HepG2 (cell line): ENCODE measurements at regions not wholly inside any gene's neighbourhood (a gene's known extent, or its start where the extent isn't known, plus 50 kb on each side); places are given as distances from the start of the nearest gene placed in this dataset.

Source experiments
- ATAC-seq: fragments of 200-7000 bp; cut with Tn5 transposase; 3 replicates; pipeline ENCODE4 v1.9.1; 2020; ENCODE audit warnings: mild to moderate bottlenecking, moderate library complexity
- BruUV-seq: library from RNA; stranded (reverse); fragments of 400-500 nt; replicated peaks from 2 replicates; lab custom pipeline; 2021; lab: Mats Ljungman, UMichigan
- CTCF ChIA-PET: fragments of 300-600 bp; formaldehyde crosslinking; extraction: SDS; loops from one replicate; lab custom pipeline; 2021; ENCODE audit warnings: low total read pairs, inconsistent platforms, low intra/inter-chr PET ratio; lab: Yijun Ruan, JAX
- POLR2A ChIA-PET: fragments of 350-600 bp; sonication (Branson Sonifier 250); formaldehyde crosslinking; loops from one replicate; lab custom pipeline; 2020; ENCODE audit warnings: antibody characterized with exemption, inconsistent platforms; lab: Yijun Ruan, JAX
- DNase-seq: peaks from one replicate; pipeline ENCODE4 v3.0.0-alpha.2; 2015; ENCODE audit warnings: low spot score
- FAIRE-seq: peaks from 3 replicates; lab custom pipeline; 2011; peaks lifted over from hg19 to GRCh38; lab: Jason Lieb, UNC
- H2AFZ ChIP-seq: one replicate; pipeline ENCODE4 v1.6.1; 2011; ENCODE audit warnings: low read length, inconsistent platforms
- H3K27ac ChIP-seq: fragments of 300-600 bp; 3 replicates; pipeline ENCODE4 v1.8.0; 2011; ENCODE audit warnings: mixed run types, mild to moderate bottlenecking, mixed read lengths, low read length, inconsistent platforms; ENCODE audit not compliant: insufficient read depth; ENCODE audit errors: extremely low read length
- H3K27me3 ChIP-seq, 2 experiments: fragments of 200-600 bp in 1 of 2; 2 replicates in 1 of 2; 3 replicates in 1 of 2; pipeline versions ENCODE4 v1.6.0 to v1.8.0; 2011; ENCODE audit warnings: low read length in 2 of 2, mild to moderate bottlenecking in 2 of 2, moderate library complexity in 2 of 2, inconsistent platforms in 1 of 2; ENCODE audit not compliant: insufficient read depth in 2 of 2, control insufficient read depth in 1 of 2
- H3K36me3 ChIP-seq, 2 experiments: fragments of 200-600 bp in 1 of 2; replicated peaks in 1 of 2; 2 replicates in 1 of 2; 3 replicates in 1 of 2; pipeline versions ENCODE4 v1.5.1 to v1.8.0; 2011; ENCODE audit warnings: low read length in 2 of 2, inconsistent platforms in 1 of 2; ENCODE audit not compliant: insufficient read depth in 2 of 2, control insufficient read depth in 1 of 2
- H3K4me1 ChIP-seq: 2 replicates; pipeline ENCODE4 v1.5.1; 2012; ENCODE audit warnings: low read length, inconsistent platforms; ENCODE audit not compliant: insufficient read depth
- H3K4me2 ChIP-seq: 2 replicates; pipeline ENCODE4 v1.6.0; 2011; ENCODE audit warnings: low read depth, low read length, inconsistent platforms
- H3K4me3 ChIP-seq, 3 experiments: fragments of 200-600 bp in 1 of 3; sonication (generic), shearing (Covaris generic) in 1 of 3; replicated peaks in 1 of 3; 2 replicates each; pipeline ENCODE4 v1.5.1; 2011 to 2016; ENCODE audit warnings: low read length in 3 of 3, inconsistent platforms in 2 of 3, low read depth in 2 of 3, mild to moderate bottlenecking in 2 of 3, control low read depth in 1 of 3, mixed read lengths in 1 of 3; ENCODE audit not compliant: insufficient read depth in 1 of 3
- H3K79me2 ChIP-seq: one replicate; pipeline ENCODE4 v1.6.1; 2011; ENCODE audit warnings: low read length, inconsistent platforms; ENCODE audit not compliant: insufficient read depth
- H3K9ac ChIP-seq: 2 replicates; pipeline ENCODE4 v1.6.0; 2011; ENCODE audit warnings: mild to moderate bottlenecking, low read depth, low read length, inconsistent platforms; ENCODE audit not compliant: insufficient read depth
- H3K9me3 ChIP-seq: 2 replicates; pipeline ENCODE4 v1.5.1; 2012; ENCODE audit warnings: mild to moderate bottlenecking, low read length
- H4K20me1 ChIP-seq: 2 replicates; pipeline ENCODE4 v1.6.0; 2011; ENCODE audit warnings: inconsistent platforms, mild to moderate bottlenecking, low read length, moderate library complexity; ENCODE audit not compliant: insufficient read depth
- FOXC1 ChIP-seq: sonication (generic); formaldehyde crosslinking; IDR thresholded peaks from 2 replicates; pipeline ENCODE4 v1.8.0; 2022; ENCODE audit warnings: mild to moderate bottlenecking, missing genetic modification reagents, borderline replicate concordance
- HNRNPLL ChIP-seq: fragments of 200-400 bp; formaldehyde crosslinking; IDR thresholded peaks from 2 replicates; pipeline ENCODE4 v1.6.1; 2017; ENCODE audit warnings: mild to moderate bottlenecking, low read depth, low read length; ENCODE audit not compliant: poor library complexity, severe bottlenecking
- KDM6A ChIP-seq: IDR thresholded peaks from 2 replicates; pipeline ENCODE4 v1.6.1; 2016; ENCODE audit warnings: low read depth
- NFRKB ChIP-seq: fragments of 450-650 bp; IDR thresholded peaks from 2 replicates; pipeline ENCODE4 v1.6.1; 2017
- RFX5 ChIP-seq: IDR thresholded peaks from 2 replicates; pipeline ENCODE4 v1.6.1; 2011; ENCODE audit warnings: low read depth, low read length, improper control_type of control experiment
- TIGD3 ChIP-seq: sonication (generic); formaldehyde crosslinking; IDR thresholded peaks from 2 replicates; pipeline ENCODE4 v1.5.1; 2020; ENCODE audit warnings: mild to moderate bottlenecking, missing genetic modification reagents, borderline replicate concordance
- TOPORS ChIP-seq: sonication (generic); formaldehyde crosslinking; IDR thresholded peaks from 2 replicates; pipeline ENCODE4 v1.8.0; 2023; ENCODE audit warnings: mild to moderate bottlenecking, missing genetic modification reagents
- ZNF292 ChIP-seq: sonication (generic); formaldehyde crosslinking; IDR thresholded peaks from 2 replicates; pipeline ENCODE4 v1.8.1; 2022; ENCODE audit warnings: mild to moderate bottlenecking, low read depth, missing genetic modification reagents, borderline replicate concordance
- ZNF350 ChIP-seq: sonication (generic); formaldehyde crosslinking; IDR thresholded peaks from 2 replicates; pipeline ENCODE4 v1.4.0; 2020; ENCODE audit warnings: mild to moderate bottlenecking, low read depth, missing genetic modification reagents, borderline replicate concordance
- ZNF614 ChIP-seq: IDR thresholded peaks from 2 replicates; pipeline ENCODE4 v1.6.1; 2018; ENCODE audit warnings: missing biosample characterization, missing genetic modification reagents, inconsistent platforms, borderline replicate concordance
- whole genome bisulfite sequencing: methylation state at CpG from one replicate; pipeline ENCODE4 v1.1.6; 2017; ENCODE audit warnings: low lambda C conversion rate; 5-methylcytosine and 5-hydroxymethylcytosine counted together
- in situ Hi-C: cut with HindIII; loops from 2 replicates; pipeline ENCODE4 v1.10.0; 2017; ENCODE audit warnings: low pct_unique_long_range_greater_than_20kb; ENCODE audit not compliant: extremely low pct_ligation_motif_present
- intact Hi-C: fragments of 100-400 bp; cut with micrococcal nuclease; formaldehyde crosslinking; loops from one replicate; pipeline ENCODE4 v1.10.0; 2022; ENCODE audit not compliant: unreplicated experiment
- TF ChIP-seq, protein P1 (sequence below): sonication (generic); formaldehyde crosslinking; IDR thresholded peaks from 2 replicates; pipeline ENCODE4 v1.4.0; 2020; ENCODE audit warnings: missing genetic modification reagents

DNA sequence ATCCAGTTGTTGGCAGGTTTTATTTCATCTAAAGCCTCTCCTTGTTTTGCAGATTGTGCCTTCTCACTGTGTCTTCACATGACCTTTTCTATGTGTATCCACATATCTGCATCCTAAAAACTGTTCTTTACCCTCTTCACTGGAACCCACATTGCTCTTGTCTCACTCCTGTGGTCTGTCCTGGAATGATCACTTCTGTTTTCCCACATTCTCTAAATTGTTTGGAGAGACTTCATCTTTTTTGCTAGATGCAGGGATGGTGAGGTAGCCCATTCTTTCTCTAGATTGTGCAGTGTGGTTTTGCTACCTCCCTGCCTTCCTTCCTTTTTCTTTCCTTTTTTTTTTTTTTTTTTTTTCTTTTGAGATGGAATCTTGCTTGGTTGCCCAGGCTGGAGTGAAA lies 608.6 kb upstream of the MIR17HG start (continued):
- TF ChIP-seq HNRNPLL (no peak), FOXC1 (CRISPR knock-in tag) (no peak), NFRKB (no peak)

DNA sequence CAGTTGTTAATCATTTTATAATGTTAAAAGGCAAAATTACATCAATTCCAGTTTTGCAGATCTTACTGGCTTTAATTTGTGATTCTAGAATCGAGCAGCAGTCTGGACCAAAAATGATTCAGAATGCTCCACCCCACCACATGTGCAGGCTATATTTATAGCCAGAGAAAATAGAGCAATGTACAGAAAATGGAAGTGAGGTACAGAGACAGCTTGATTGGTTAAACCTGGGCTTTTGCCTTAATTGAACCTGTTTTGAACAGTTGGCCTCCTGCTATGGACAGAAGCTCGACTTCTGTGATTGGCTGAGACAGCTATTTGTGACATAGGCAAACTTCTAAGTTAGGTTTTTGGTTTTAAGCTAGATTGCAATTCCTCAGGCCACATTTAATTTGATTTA lies 607.4 kb upstream of the MIR17HG start:
- no peaks in the 10 kb centered on the region for H4K20me1 ChIP-seq
- no peak for FAIRE-seq
- no peak overlapping the region for H2AFZ ChIP-seq
- H3K36me3 ChIP-seq = no peaks in the 10 kb centered on the region
- in situ Hi-C loops = no loop called here
- no peaks in the 10 kb centered on the region for H3K4me1 ChIP-seq
- peaks cover 11% of the 10 kb centered on the region; the same call in 1 of the 2 replicates for H3K9me3 ChIP-seq
- TF ChIP-seq RFX5 (no peak), ZNF292 (no peak), KDM6A (CRISPR knock-in tag) (no peak), TOPORS (no peak), TIGD3 (no peak), ZNF350 (CRISPR knock-in tag) (no peak), ZNF614 (no peak)
- TF ChIP-seq, protein P1, sequence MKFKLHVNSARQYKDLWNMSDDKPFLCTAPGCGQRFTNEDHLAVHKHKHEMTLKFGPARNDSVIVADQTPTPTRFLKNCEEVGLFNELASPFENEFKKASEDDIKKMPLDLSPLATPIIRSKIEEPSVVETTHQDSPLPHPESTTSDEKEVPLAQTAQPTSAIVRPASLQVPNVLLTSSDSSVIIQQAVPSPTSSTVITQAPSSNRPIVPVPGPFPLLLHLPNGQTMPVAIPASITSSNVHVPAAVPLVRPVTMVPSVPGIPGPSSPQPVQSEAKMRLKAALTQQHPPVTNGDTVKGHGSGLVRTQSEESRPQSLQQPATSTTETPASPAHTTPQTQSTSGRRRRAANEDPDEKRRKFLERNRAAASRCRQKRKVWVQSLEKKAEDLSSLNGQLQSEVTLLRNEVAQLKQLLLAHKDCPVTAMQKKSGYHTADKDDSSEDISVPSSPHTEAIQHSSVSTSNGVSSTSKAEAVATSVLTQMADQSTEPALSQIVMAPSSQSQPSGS (CRISPR knock-in tag) = no peak
- TF ChIP-seq, all 625 proteins: peak for 0
- 0% methylated on average over 2 of the region's 2 CpGs for WGBS
- no peaks in the 10 kb centered on the region for H3K27me3 ChIP-seq
- no peak for DNase-seq
- intact Hi-C loops = no loop called here
- H3K79me2 ChIP-seq = no peaks in the 10 kb centered on the region
- H3K4me2 ChIP-seq = no peak overlapping the region
- ChIA-PET CTCF (no interaction called here), POLR2A (no interaction called here)
- H3K4me3 ChIP-seq = no peak overlapping the region
- H3K27ac ChIP-seq = no peak overlapping the region
- no TSS peak for BruUV-seq
- ATAC-seq = no peak
- no peak overlapping the region for H3K9ac ChIP-seq
